CD14-positive monocyte (primary cell): ENCODE measurements at regions not wholly inside any gene's neighbourhood (a gene's known extent, or its start where the extent isn't known, plus 50 kb on each side); places are given as distances from the start of the nearest gene placed in this dataset.

Experiments used
- DNase-seq, 3 donors: peaks; one replicate each; pipeline ENCODE4 v3.0.0-alpha.2; 2011 to 2022
- H2AFZ ChIP-seq: 2 replicates; pipeline ENCODE4 v1.6.0; 2012; ENCODE audit warnings: mild to moderate bottlenecking, low read depth, low read length, inconsistent platforms; ENCODE audit not compliant: insufficient read depth, poor library complexity, severe bottlenecking
- H3K27ac ChIP-seq, 2 donors: 1 replicate in 1 of 2; 2 replicates in 1 of 2; pipeline ENCODE4 v1.5.1; 2012 to 2013; ENCODE audit warnings: low read length in 2 of 2, control low read depth in 1 of 2, inconsistent platforms in 1 of 2, low read depth in 1 of 2, mild to moderate bottlenecking in 1 of 2
- H3K27me3 ChIP-seq, 2 donors: one replicate each; pipeline versions ENCODE4 v1.6.0 to v1.6.1; 2011 to 2013; ENCODE audit warnings: low read length in 2 of 2; ENCODE audit not compliant: control insufficient read depth in 2 of 2, insufficient read depth in 2 of 2
- H3K36me3 ChIP-seq, 2 donors: replicated peaks in 1 of 2; 1 replicate in 1 of 2; 2 replicates in 1 of 2; pipeline versions ENCODE4 v1.5.1 to v1.6.1; 2012 to 2013; ENCODE audit warnings: low read length in 2 of 2, control low read depth in 1 of 2, inconsistent platforms in 1 of 2, mild to moderate bottlenecking in 1 of 2; ENCODE audit not compliant: insufficient read depth in 2 of 2, control insufficient read depth in 1 of 2
- H3K4me1 ChIP-seq, 2 donors: 1 replicate in 1 of 2; 2 replicates in 1 of 2; pipeline versions ENCODE4 v1.5.1 to v1.6.1; 2012 to 2013; ENCODE audit warnings: low read length in 2 of 2, control low read depth in 1 of 2, inconsistent platforms in 1 of 2, mild to moderate bottlenecking in 1 of 2, moderate library complexity in 1 of 2; ENCODE audit not compliant: insufficient read depth in 2 of 2, control insufficient read depth in 1 of 2
- H3K4me2 ChIP-seq: replicated peaks from 2 replicates; pipeline ENCODE3; 2012; ENCODE audit warnings: low read length, moderate library complexity, mild to moderate bottlenecking; ENCODE audit not compliant: poor library complexity, severe bottlenecking; ENCODE audit errors: extremely low read depth
- H3K4me3 ChIP-seq, 3 experiments: fragments of 200-600 bp in 1 of 3; sonication (generic) in 1 of 3; replicated peaks in 1 of 3; 1 replicate in 2 of 3; 2 replicates in 1 of 3; pipeline ENCODE4 v1.5.1; 2011 to 2013; ENCODE audit warnings: low read length in 3 of 3, mild to moderate bottlenecking in 3 of 3, control low read depth in 2 of 3, low read depth in 2 of 3, inconsistent platforms in 1 of 3, moderate library complexity in 1 of 3
- H3K79me2 ChIP-seq: 2 replicates; pipeline ENCODE4 v1.6.0; 2012; ENCODE audit warnings: mild to moderate bottlenecking, control low read depth, inconsistent platforms, low read length, moderate library complexity; ENCODE audit not compliant: insufficient read depth
- H3K9ac ChIP-seq: 2 replicates; pipeline ENCODE4 v1.6.0; 2017; ENCODE audit warnings: low read length, mild to moderate bottlenecking; ENCODE audit not compliant: insufficient read depth, poor library complexity, severe bottlenecking
- H3K9me3 ChIP-seq, 2 donors: replicated peaks in 1 of 2; 1 replicate in 1 of 2; 2 replicates in 1 of 2; pipeline versions ENCODE4 v1.5.1 to v1.6.1; 2012 to 2013; ENCODE audit warnings: low read length in 2 of 2, control low read depth in 1 of 2; ENCODE audit not compliant: control insufficient read depth in 1 of 2, insufficient read depth in 1 of 2
- H4K20me1 ChIP-seq: 2 replicates; pipeline ENCODE4 v1.6.0; 2012; ENCODE audit warnings: mild to moderate bottlenecking, low read length, control low read depth, moderate library complexity; ENCODE audit not compliant: insufficient read depth
- H3K27ac Mint-ChIP-seq, 7 donors: one replicate each; pipeline ENCODE4 v1.8.0; 2020; ENCODE audit warnings: mild to moderate bottlenecking in 7 of 7, mixed read lengths in 7 of 7, moderate library complexity in 6 of 7, inconsistent platforms in 2 of 7
- H3K27me3 Mint-ChIP-seq, 3 donors: one replicate each; pipeline ENCODE4 v1.8.0; 2021 to 2022; ENCODE audit warnings: low read depth in 3 of 3, mild to moderate bottlenecking in 3 of 3, mixed read lengths in 3 of 3, moderate library complexity in 3 of 3, inconsistent platforms in 1 of 3
- H3K36me3 Mint-ChIP-seq, 2 donors: one replicate each; pipeline ENCODE4 v1.8.0; 2020; ENCODE audit warnings: mixed read lengths in 2 of 2, inconsistent platforms in 1 of 2, mild to moderate bottlenecking in 1 of 2
- H3K4me1 Mint-ChIP-seq: one replicate; pipeline ENCODE4 v1.8.0; 2020; ENCODE audit warnings: mild to moderate bottlenecking, mixed read lengths
- H3K4me3 Mint-ChIP-seq, 2 donors: one replicate each; pipeline ENCODE4 v1.8.0; 2020; ENCODE audit warnings: mild to moderate bottlenecking in 2 of 2, mixed read lengths in 2 of 2, moderate library complexity in 1 of 2
- H3K9me3 Mint-ChIP-seq, 7 donors: one replicate each; pipeline ENCODE4 v1.8.0; 2020 to 2022; ENCODE audit warnings: mixed read lengths in 7 of 7, mild to moderate bottlenecking in 6 of 7, moderate library complexity in 6 of 7, inconsistent platforms in 2 of 7
- WGBS: methylation state at CpG from one replicate; pipeline ENCODE4 v1.1.5; 2013; ENCODE audit warnings: missing lambda C conversion rate; ENCODE audit not compliant: insufficient coverage; 5-methylcytosine and 5-hydroxymethylcytosine counted together
- intact Hi-C, 2 donors: fragments of 100-400 bp; cut with micrococcal nuclease; formaldehyde crosslinking; loops; one replicate each; pipeline versions ENCODE4 v1.15.0 to v1.15.1; 2023
- TF ChIP-seq, protein P1 (sequence below): fragments of 200-600 bp; IDR thresholded peaks from one replicate; pipeline ENCODE4 v1.8.0; 2022; ENCODE audit warnings: antibody characterized with exemption, mild to moderate bottlenecking

DNA sequence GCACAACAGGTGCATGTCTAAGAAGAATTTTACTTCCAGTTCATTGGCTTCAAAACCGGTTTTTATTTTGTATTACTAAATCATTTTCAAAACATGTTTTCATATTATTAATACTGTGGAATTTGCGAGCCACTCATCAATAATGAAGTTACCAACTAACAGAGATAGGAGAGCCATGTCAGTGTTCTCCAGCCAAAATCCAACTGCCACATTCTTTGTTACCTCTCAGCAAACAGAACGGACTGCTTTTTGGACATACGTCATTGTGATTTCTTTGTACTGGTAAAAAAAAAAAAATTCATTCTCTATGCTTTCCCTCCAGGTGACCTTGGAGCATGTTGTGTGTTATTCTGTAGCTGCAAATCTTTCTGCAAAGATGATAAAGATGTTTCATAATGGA, 414.2 kb upstream of the MMADHC start:
- H3K36me3 ChIP-seq = no peaks in the 10 kb centered on the region
- DNase-seq = no peak
- H4K20me1 ChIP-seq = no peaks in the 10 kb centered on the region
- H2AFZ ChIP-seq = no peak overlapping the region
- H3K27me3 Mint-ChIP-seq = peaks cover 0 to 2% (median 0%) of the 10 kb centered on the region in 3 donors
- intact Hi-C loops = no loop called here
- no CpG with 5 or more reads among the region's 4 CpGs for WGBS
- no peak overlapping the region for H3K9ac ChIP-seq
- no peak overlapping the region for H3K4me3 ChIP-seq
- no peak overlapping the region for H3K27ac ChIP-seq
- no peaks in the 10 kb centered on the region for H3K4me1 ChIP-seq
- H3K4me3 Mint-ChIP-seq = no peak overlapping the region
- H3K36me3 Mint-ChIP-seq = no peaks in the 10 kb centered on the region
- no peaks in the 10 kb centered on the region for H3K79me2 ChIP-seq
- H3K9me3 Mint-ChIP-seq = peaks cover 0 to 7% (median 2%) of the 10 kb centered on the region in 7 donors
- no peak overlapping the region for H3K27ac Mint-ChIP-seq
- H3K4me2 ChIP-seq = no peak overlapping the region
- H3K4me1 Mint-ChIP-seq = no peaks in the 10 kb centered on the region
- H3K9me3 ChIP-seq = peaks cover 0 to 3% of the 10 kb centered on the region in 2 donors
- TF ChIP-seq, protein P1, sequence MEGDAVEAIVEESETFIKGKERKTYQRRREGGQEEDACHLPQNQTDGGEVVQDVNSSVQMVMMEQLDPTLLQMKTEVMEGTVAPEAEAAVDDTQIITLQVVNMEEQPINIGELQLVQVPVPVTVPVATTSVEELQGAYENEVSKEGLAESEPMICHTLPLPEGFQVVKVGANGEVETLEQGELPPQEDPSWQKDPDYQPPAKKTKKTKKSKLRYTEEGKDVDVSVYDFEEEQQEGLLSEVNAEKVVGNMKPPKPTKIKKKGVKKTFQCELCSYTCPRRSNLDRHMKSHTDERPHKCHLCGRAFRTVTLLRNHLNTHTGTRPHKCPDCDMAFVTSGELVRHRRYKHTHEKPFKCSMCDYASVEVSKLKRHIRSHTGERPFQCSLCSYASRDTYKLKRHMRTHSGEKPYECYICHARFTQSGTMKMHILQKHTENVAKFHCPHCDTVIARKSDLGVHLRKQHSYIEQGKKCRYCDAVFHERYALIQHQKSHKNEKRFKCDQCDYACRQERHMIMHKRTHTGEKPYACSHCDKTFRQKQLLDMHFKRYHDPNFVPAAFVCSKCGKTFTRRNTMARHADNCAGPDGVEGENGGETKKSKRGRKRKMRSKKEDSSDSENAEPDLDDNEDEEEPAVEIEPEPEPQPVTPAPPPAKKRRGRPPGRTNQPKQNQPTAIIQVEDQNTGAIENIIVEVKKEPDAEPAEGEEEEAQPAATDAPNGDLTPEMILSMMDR = no peak
- H3K27me3 ChIP-seq = no peaks in the 10 kb centered on the region

DNA sequence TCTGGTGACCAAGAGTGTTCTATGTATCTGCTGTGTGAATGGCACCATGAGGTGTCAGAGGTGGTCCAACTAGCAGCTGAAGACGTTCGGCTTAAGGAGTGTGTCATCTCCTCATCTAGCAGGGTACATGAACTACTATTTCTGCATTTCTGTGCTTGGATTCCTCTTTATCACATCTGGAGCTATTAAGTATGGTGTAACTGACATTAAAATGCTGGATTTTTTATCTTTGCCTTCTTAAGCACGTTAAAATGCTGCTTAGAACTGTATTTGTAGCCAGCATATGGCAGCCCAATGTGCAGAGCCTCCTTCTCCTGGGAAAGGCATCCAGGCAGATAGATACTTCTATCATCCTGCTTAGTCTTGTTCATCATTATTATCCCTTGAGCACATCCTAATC, 409.3 kb upstream of the MMADHC start:
- no peaks in the 10 kb centered on the region for H3K36me3 ChIP-seq
- Mint-ChIP-seq H3K4me1 (no peaks in the 10 kb centered on the region), H3K9me3 (peaks cover 0 to 14% (median 0%) of the 10 kb centered on the region in 7 donors), H3K36me3 (no peaks in the 10 kb centered on the region), H3K27ac (no peak overlapping the region), H3K4me3 (no peak overlapping the region), H3K27me3 (peaks cover 0 to 3% (median 0%) of the 10 kb centered on the region in 3 donors)
- H3K4me3 ChIP-seq = no peak overlapping the region
- peaks cover 4 to 11% of the 10 kb centered on the region in 2 donors for H3K9me3 ChIP-seq
- no peak overlapping the region for H3K9ac ChIP-seq
- WGBS = 44% methylated on average over 1 of the region's 3 CpGs
- DNase-seq = no peak
- intact Hi-C loops = no loop called here
- no peaks in the 10 kb centered on the region for H4K20me1 ChIP-seq
- H3K27ac ChIP-seq = no peak overlapping the region
- no peak overlapping the region for H3K4me2 ChIP-seq
- H2AFZ ChIP-seq = no peak overlapping the region
- no peaks in the 10 kb centered on the region for H3K27me3 ChIP-seq
- TF ChIP-seq, protein P1 = no peak
- H3K4me1 ChIP-seq = no peaks in the 10 kb centered on the region
- H3K79me2 ChIP-seq = no peaks in the 10 kb centered on the region
